GM18502 (cell line): ENCODE measurements at regions not wholly inside any gene's neighbourhood (a gene's known extent, or its start where the extent isn't known, plus 50 kb on each side); places are given as distances from the start of the nearest gene placed in this dataset.
"Not testable (repeated sequence)": the region's sequence is repeated elsewhere in the genome, so short reads cannot be mapped to it uniquely, and the experiment has no call there.

Source experiments
- ATAC-seq: cut with Tn5 transposase; IDR thresholded peaks from one replicate; pipeline ENCODE4 v1.9.1; 2021; ENCODE audit warnings: mild to moderate bottlenecking; ENCODE audit not compliant: unreplicated experiment, poor library complexity

GRCh38 chr1:224061436-224061835, 52.5 kb upstream of the FBXO28 start:
- no peak for ATAC-seq

GRCh38 chr1:224059897-224060427, 53.9 kb upstream of the FBXO28 start:
- ATAC-seq, result no peak

- ATAC-seq, result no peak
Measured at GRCh38 chr1:224058303-224058702, 55.6 kb upstream of the FBXO28 start.

DNA sequence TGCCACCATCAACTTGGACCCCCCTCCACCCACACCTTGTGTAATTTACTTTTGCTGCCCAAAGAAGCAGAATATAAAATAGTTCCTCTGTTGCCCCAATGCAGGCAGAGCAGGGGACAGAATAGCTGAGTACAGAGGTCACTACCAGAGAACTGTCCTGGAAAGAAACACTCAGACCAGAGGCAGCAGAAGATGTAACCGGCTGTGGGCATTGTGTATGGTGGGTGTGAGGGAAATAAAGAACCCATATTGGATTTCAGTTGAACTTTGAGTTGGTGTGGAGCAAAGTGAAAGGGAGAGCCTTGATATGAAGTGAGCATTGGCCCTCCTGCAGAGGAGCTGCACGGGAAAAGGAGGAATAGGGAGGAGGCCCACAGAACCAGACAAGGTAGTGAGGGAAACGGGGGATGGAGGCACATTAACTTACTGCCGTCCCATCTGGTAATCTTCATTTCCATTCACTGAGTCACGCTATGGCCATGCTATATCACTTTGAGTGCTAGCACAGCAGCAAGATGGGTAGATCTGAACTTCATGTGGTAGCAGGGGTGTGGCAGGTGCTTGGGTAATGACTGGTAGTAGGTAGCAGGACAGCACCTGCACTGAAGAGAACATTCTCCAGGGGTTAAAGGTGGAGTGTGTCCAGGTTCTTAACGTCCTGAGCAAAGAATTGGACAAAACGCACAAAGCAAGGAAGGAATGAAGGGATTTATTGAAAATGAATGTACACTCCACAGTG, 56.3 kb upstream of the FBXO28 start:
- no peak for ATAC-seq

DNA sequence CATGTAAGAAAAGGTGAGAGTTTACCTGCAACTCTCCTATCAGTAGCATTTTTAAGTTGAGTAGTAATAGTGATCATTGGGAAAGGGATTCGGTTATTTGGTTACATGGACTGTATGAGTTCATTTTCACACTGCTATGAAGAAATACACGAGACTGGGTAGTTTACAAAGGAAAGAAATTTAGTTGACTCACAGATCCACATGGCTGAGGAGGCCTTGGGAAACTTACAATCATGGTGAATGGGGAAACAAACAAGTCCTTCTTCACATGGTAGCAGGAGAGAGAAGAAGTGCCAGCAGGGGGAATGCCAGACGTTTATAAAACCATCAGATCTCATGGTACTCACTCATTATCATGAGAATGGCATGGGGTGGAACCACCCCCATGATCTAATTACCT, 59.3 kb upstream of the FBXO28 start:
- no peak for ATAC-seq

DNA sequence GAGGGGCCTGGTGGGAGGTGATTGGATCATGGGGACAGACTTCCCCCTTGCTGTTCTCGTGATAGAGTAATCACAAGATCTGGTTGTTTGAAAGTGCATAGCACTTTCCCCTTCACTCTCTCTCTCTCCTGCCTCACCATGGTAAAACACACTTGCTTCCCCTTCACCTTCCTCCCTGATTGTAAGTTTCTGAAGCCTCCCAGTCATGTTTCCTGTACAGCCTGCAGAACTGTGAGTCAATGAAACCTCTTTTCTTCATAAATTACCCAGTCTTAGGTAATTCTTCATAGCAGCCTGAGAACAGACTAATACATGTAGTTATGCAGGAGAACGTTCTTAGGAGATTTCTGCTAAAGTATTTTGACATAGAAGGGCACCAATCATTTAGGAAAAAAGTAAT, 59.9 kb upstream of the FBXO28 start:
- ATAC-seq, result no peak

DNA sequence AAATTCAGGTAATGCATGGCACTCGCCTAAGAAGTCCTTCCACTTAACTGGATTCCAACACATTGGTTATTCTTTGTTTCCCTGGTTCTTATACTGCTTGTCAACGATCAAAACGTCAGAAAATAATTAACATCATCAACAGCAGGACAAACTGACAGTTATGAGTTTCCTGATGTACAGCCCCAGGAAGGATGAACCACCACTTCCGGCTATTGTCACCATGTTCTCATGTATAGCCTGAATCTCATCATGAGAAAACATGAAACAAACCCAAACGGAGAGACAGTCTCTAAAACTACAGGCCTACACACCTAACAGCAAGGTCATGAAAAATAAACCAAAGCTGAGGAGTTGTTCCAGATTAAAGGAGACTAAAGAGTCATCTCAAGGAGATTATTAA, 60.5 kb upstream of the FBXO28 start:
- no peak for ATAC-seq

DNA sequence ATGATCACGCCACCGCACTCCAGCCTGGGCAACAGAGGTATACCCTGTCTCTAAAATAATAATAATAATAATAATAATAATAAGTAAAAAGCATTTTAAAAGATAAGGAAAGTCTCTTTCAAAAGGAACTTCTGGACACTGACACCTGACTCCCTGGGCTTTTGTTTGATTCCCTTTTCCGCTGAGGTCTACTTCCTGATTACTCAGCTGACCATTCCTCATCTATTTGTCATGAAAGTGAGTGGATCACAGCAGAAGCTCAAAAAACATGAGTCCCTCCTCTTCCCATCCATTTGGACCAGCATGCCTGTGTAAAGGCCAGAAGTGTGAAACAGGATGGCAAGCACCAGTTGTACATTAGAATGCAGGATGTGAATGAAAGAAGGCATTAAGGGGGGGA, 61.1 kb upstream of the FBXO28 start:
- ATAC-seq, result no peak

- not testable (repeated sequence) for ATAC-seq
Measured at GRCh38 chr1:224051782-224052181, 62.1 kb upstream of the FBXO28 start.

GRCh38 chr1:224051086-224051406, 62.9 kb upstream of the FBXO28 start:
- ATAC-seq, result no peak

DNA sequence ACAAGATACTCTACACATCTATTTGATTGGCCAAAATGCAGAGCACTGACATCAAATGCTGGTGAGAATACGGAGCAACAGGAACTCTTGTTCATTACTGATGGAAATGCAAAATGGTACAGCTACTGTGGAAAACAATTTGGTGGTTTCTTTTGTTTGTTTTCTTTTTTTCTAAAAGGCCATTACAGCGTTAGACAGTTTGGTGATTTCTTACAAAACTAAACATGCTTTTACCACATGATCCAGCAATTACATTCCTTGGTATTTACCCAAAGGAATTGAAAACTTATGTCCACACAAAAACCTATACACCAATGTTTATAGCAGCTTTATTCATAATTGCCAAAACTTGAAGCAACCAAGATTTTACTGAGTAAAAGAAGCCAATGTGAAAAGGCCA, 66.4 kb upstream of the FBXO28 start:
- ATAC-seq, result no peak

GRCh38 chr1:224045556-224045955, 68.4 kb upstream of the FBXO28 start:
- no peak for ATAC-seq

GRCh38 chr1:224044420-224044819, 69.5 kb upstream of the FBXO28 start:
- no peak for ATAC-seq

GRCh38 chr1:224042557-224043118, 71.3 kb upstream of the FBXO28 start:
- no peak for ATAC-seq

DNA sequence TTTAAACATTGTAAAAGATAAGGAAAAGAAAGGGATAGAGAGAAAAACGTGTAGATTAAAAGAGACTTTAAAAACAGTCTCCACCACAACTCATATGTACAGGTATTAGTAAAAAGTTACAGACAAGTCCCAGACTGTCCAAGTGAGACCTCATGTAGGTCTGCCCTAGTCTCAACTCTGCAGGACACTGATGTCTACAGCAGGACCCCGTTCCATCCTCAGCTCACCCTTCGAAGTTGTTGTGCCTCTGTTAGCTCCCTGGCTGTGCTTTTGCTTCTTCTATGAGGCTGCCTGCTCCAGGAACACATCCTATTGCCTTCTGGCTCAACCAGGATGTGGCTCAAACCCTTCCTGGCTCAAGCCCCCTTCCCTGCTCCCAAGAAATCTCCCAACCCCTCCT, 72.9 kb upstream of the FBXO28 start:
- ATAC-seq, result no peak

GRCh38 chr1:224040423-224040822, 73.5 kb upstream of the FBXO28 start:
- ATAC-seq, result not testable (repeated sequence)

DNA sequence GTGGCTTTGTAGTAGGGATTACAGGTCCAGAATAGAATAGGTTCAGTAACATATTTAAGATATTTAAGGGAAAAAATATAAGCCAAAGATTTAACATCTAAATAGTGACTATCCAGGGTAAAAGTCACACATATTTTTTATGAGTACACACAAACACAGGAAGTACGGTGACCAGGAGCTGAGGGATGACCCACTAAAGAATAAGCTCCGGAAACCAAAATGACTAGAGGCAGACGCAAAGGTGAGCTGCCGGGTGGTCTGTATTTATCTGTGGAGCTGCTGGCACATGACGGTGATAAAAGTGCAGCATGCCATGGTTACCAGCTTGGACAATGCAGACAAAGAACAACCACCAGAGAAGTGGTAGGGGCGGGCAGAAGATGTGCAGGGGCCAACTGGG, 73.9 kb upstream of the FBXO28 start:
- ATAC-seq, result not testable (repeated sequence)

GRCh38 chr1:224038832-224039231, 75.1 kb upstream of the FBXO28 start:
- not testable (repeated sequence) for ATAC-seq

DNA sequence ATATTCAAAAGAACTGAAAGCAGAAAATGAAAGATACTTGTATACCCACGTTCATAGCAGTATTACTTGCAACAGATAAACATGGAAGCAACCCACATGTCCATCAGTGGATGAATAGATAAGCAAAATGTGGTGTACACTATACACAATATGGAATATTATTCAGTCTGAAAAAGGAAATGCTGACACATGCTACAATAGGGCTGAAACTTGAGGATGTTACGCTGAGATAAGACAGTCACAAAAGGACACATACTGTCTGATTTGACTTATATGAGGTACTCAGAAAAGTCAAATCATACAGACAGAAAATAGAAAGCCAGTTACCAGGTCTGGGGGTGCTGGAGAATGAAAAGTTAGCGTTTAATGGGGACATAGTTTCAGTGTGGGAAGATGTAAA, 76.5 kb upstream of the FBXO28 start:
- ATAC-seq, result not testable (repeated sequence)

- ATAC-seq, result not testable (repeated sequence)
Measured at GRCh38 chr1:224032608-224033276, 81.2 kb upstream of the FBXO28 start.

GRCh38 chr1:224031986-224032385, 81.9 kb upstream of the FBXO28 start:
- not testable (repeated sequence) for ATAC-seq

GRCh38 chr1:224030257-224030656, 83.7 kb upstream of the FBXO28 start:
- not testable (repeated sequence) for ATAC-seq
